HG03432 (cell line): ENCODE measurements at regions not wholly inside any gene's neighbourhood (a gene's known extent, or its start where the extent isn't known, plus 50 kb on each side); places are given as distances from the start of the nearest gene placed in this dataset.
"Not testable (repeated sequence)": the region's sequence is repeated elsewhere in the genome, so short reads cannot be mapped to it uniquely, and the experiment has no call there.

Experiments
- ATAC-seq: cut with Tn5 transposase; IDR thresholded peaks from one replicate; pipeline ENCODE4 v1.9.1; 2021; ENCODE audit warnings: mild to moderate bottlenecking, moderate library complexity; ENCODE audit not compliant: unreplicated experiment

DNA sequence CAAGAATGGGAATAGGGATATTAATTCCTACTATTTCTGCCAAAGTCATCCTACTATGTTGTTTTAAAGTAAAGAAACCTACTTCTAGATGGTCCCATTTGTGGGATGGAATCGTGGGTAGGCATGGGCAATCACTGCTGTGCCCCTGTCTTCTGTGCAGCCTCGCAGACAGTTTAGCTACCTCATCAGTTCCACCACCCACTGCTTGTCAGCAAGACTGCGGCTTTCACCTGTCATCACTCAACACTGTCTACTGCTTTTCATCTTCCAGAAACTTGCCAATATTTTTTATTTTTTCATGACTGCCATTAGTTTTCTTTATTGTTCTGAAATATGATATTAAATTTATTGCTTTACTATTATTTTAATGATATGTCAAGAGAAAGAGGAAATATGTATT, 368.1 kb upstream of the KYNU start:
- no peak for ATAC-seq

DNA sequence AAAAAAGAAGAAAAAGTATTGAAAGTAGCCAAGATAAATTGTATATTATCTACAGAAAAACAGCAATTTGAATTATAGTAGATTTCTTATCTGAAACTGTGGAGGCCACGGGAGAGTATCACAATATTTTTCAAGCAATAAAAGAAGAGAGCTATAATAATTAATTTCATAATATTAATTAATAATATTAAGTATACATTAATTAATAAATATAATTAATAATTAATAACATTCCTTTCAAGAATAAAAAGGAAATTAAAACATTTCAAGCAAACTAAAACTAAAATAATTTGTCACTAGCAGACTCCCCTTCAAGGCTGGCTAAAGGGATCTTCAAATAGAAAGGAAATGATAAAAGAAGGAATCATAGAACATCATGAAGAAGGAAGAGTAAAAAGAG, 372.7 kb upstream of the KYNU start:
- ATAC-seq: no peak

DNA sequence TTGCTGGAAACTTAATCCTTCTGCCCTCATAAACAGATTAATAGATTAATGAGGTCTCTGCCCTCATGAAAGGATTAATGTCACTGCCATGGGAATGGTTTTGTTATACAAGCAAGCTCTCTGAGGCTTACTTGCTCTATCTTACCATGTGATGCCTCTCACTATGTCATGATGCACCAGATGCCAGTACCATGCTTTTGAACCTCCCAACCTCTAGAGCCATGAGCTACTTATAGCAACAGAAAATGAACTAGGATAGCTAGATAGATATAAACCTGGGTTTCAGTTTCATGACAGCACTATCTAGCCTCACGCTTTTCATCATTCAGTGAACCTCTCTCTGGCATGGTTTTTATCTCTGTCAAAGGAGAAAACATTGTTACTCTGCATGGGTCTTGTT, 371.6 kb upstream of the LRP1B start:
- no peak for ATAC-seq

DNA sequence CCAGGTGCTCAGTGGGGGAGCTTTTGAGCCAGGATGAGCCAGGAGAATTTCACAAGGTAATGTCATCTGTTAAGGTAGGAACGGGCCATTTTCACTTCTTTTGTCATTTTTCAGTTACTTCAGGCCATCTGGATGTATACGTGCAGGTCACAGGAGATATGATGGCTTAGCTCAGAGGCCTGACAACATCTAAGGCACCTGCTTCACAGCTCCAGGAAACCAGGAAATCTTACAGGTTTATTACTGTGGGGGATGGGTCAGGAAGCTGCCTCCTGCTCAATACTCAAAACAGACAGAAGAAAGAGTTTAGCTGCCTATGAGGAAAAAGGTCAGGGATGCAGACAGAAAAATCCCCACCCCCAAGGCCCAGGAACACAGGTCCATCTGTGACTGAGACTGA, 364.3 kb upstream of the LRP1B start:
- ATAC-seq: no peak

DNA sequence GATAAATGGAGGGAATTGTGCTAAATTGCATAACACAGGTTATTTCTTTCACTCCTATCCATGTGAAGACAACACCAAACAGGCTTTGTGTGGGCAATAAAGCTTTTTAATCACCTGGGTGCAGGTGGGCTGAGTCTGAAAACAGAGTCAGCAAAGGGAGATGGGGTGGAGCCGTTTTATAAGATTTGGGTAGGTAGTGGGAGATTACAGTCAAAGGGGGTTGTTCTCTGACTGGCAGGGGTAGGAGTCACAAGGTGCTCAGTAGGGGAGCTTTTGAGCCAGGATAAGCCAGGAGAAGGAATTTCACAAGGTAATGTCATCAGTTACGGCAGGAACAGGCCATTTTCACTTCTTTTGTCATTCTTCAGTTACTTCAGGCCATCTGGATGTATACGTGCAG, 358.8 kb upstream of the LRP1B start:
- not testable (repeated sequence) for ATAC-seq

DNA sequence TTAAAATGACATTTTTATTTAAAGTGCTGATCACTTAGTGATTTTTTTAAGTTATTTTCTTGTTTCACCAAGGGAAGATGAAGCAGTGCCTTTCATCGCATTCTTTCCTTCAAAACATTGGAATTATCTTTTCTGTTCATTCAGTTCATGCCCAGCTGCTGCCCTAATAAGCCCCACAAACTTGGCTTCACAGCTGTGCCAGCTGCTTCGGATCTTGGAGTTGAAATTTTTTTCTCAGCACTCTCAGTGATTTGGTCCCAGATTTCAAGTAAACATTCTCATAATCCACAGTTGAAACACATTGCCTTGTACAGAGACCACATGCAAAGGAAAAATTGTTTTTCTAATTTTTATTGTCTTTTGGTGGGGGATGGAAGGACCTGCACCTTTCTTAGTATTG, 353.3 kb upstream of the LRP1B start:
- ATAC-seq: no peak

DNA sequence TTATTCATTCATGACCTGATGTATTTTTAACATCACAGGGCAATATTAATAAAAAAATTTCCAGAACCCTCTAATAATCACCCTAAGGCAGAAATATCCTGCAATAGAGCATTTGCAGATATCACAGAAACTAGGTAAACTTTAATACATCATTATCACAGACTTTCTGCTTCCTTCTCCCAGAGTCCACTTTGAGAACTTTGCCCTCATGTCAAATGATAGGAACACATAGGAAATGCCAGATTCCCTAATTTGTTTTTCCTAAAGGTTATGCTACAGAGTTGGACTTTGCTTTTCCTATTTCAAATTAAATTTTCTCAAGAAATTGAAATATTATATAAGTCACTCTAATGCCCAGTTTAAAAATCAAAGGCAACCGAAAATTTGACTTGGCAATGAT, 352.8 kb upstream of the LRP1B start:
- ATAC-seq: no peak

DNA sequence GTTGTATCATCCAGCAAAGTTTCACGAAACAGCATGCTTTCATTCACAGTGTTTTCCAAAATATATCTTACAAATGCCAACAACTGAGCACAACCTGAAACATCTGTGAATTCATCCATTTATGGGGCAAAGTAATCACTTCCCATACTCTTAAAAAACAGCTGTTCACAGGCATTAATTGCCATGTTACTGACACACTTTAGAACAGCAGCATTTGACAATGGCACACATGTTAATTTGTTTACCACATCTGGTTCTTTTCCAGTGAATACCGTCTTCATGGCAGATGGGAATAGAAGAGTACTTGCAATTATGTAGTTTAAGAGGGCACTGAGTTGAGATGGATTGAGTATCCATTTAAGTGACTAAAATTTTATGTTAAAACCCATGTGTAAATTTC, 347.4 kb upstream of the LRP1B start:
- ATAC-seq: no peak

DNA sequence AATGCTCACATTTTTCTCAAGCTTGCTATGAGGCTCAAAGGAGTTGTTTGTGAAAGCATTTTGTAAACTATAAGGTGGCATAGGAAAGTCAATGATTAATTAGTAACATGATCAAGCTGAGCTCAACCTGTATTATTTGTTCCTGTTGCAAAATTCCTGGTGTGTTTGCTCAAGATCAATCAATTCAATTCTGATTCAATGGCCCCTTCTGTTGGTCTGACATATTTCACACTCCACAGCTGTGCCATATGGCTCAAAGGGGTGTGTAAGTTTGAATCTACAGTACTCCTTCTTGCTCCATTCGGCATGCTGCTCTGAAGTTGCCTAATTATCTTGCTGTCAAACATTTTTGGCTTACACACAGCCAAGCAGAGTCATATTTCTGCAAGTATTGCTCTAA, 341.6 kb upstream of the LRP1B start:
- no peak for ATAC-seq

DNA sequence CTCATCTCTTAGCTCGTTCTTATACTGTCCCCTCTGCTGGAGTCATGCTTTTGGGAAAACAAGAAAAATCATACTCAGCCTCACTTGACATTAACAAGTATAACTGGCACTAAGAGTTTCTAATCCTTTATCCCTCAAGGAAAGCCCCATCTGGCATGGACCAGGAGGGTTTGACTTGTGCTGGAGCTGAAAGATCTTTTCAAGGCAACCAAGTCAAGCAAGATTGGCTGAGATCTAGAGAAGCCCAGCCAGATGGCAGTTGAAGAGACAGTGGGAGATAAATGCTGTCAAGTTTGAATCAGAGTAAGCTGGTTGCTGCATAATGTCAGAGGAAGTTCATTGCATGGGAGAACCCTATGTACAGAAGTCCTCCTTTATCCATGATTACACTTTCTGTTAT, 336.5 kb upstream of the LRP1B start:
- no peak for ATAC-seq

DNA sequence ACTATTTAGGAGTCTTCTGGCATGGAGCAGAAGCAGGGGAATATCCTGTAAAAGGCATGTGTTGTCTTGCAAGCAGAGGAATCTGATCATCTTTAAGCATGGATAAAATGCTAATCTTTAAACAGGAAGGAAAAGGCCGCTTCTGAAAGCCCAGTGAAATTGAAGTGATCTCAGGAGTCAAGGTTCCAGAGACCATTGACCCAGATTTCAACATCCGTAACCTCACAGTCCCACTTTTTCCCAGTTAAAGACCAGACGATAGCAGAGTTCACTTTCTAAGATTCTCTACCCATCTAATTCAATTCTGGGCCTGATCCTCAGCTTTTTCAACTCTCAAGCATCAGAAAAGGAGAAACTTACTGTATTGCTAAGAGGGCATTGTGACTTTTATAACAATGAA, 332.2 kb upstream of the LRP1B start:
- no peak for ATAC-seq

DNA sequence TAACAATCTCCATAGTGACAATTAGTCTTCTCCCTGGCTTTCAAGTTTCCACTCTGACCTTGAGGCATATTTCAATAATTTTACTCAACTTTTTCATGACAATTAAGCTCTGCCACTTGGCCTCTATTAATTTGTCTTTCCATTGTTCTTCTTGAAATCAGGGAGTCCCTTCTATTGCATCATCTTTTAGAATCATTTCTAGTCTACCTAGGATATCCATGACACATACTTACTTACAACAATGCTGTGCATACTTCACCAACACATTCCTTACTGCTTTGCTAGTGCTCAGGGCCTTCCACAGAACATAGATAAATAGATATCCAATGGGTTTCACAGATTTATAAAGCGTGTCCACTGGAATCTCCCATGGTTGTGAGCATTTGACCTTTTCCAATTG, 331.5 kb upstream of the LRP1B start:
- no peak for ATAC-seq

DNA sequence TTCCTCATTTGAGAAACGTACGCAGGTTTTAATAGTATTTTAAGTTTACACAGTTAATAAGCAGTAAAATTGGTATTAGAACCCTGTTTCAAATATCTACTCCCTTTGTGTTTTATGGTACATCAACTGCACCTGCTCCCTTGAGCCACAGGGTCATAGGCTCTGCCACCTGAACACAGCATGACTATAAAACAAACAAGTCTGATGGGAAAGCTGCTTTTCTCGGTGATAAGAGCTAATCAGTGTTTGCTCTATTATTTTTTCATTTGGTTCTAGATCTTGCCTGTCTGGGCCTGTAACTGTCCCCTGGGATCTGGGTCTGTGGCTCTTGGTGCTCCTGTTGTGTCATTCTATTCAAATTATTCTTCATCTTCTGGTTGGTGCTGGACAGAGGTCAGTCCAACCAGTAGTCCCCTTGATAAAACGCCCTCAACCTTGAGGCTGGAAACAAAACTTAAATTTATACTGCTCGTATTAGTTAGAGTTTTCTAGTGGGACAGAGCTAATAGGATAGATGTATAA, 314.8 kb upstream of the LRP1B start:
- ATAC-seq: no peak

DNA sequence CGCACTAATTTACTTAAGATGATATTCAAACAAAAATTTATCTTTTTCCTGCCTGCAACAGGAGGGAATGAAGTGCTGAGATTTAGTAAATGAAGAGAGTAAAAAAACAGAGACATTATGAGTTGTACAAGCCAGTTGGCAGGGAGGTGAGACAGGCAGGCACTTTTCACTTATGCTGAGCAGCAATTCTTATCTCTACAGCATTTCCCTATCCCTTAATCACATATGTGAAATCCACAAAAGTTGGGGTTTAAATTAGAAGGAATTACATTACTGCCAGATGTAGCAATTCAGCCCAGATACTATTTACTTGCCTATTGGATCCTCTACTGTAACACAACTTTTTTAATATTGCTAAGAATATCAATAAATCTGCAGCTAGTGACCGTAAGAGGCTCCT, 314.2 kb upstream of the LRP1B start:
- no peak for ATAC-seq

DNA sequence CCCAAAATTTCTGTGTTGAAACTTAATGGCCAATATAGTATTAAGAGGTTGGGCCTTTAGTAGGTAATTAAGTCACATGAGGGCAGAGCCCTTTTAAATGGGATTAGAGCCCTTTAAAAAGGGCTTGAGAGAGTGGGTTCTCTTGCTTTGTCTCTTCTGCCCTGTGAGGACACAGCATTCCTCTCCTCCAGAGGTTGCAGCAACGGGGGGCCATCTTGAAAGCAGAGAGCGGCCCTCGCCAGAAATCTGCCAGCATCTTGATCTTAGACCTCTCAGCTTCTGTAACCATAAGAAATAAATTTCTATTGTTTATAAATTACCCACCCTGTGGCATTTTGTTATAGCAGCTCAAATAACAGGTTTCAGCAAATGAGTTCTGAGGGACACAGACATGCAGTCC, 305.0 kb upstream of the LRP1B start:
- ATAC-seq: no peak

DNA sequence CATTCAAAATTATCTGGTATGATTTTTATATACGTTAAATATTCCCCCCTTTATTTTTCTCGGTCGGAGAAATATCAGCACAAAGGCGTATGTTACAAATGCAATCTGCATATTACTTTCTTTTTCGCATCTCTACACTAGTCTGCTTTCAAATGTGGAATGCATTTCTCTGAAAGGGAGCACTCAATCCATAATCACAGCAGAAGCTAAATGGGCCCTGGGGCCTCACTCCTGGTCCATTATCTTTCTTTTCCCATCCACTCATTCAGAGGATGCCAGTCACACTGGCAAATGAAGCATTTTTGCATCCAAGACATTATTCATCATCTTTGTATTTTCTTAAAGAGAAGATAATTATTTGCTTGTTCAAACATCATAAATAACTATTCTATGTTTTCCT, 295.2 kb upstream of the LRP1B start:
- no peak for ATAC-seq

DNA sequence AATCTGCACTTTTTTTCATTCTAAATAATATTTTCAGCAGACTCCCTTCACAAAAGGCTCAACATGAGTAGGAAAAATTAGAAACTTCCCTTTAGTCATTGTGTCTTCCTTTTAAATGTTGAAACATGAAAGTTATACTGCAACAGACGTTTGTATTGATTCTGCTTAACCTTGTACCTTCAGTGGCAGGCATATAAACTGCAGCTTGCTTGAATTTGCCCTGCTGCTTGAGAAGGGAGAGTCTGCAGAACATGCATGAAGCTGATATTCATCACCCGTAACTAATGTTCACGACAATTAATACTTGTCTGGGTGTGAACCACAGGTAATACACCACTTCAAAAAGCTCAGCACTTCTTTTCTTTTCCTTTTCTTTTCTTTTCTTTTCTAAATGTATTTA, 294.7 kb upstream of the LRP1B start:
- no peak for ATAC-seq

DNA sequence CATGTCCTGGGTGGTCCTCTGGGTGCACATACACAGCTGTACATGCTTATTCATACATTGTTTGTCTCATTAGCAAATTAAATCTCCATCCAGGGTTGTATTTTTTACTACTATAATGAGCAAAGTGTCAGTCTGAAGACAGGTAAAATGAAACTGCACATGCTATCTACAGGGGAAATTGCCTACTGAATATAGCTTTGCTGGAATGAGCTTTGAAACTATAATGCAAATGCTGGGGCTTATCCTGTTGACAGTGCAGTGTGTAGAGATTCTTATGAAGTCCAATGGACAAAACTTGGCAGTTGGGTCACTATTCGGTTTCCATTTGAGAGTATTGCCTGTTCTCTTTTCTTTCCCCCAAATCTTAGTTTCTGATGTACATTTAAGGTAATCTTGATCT, 292.8 kb upstream of the LRP1B start:
- no peak for ATAC-seq

DNA sequence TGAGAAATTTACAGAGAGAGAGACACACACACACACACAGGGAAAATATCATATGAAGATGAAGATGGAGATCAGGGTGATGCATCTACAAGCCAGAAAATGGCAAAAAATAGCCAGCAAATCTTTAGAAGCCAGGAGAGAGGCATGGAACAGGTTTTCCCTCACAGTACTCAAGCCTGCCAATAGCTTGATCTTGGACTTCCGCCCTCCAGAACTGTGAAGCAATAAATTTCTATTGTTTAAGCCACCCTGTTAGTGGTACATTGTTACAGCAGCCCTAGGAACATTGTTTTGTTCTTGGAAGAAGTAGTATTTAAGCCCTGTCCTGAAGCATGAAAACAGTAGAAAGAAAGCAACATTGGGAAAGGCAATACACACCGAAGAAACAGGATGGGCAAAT, 292.0 kb upstream of the LRP1B start:
- ATAC-seq: no peak

DNA sequence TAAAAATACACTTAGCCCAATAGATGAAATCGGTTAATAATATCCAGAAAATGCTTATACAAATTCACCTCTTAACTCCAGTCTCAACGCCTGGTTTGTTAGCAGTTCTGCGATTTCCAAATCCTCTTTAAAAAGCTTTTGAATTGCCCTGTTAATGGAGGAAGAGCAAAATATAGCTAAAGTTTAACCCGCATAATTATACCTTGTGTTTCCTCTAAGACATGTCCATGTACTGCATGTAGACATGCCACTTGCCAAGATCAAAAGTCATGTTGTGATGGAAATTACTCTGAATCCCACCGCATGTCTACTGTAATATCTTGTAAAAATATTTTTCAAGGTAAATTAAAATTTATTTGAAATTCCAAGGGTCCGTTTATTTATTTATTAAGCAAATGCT, 291.2 kb upstream of the LRP1B start:
- ATAC-seq: no peak

DNA sequence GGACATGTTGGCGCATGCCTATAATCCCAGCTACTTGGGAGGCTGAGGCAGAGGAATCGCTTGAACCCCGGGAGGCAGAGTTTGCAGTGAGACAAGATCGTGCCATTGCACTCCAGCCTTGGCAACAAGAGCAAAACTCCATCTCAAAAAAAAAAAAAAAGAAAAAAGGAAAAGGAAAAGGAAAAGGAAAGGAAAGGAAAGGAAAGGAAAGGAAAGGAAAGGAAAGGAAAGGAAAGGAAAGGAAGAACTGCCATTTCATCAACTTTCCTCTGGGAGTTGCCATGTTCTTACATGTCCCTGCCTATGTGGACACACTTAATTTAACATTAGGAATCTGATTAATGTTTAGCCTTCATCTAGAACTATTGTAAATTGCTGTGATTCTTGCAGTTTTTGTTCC, 287.9 kb upstream of the LRP1B start:
- ATAC-seq: not testable (repeated sequence)

DNA sequence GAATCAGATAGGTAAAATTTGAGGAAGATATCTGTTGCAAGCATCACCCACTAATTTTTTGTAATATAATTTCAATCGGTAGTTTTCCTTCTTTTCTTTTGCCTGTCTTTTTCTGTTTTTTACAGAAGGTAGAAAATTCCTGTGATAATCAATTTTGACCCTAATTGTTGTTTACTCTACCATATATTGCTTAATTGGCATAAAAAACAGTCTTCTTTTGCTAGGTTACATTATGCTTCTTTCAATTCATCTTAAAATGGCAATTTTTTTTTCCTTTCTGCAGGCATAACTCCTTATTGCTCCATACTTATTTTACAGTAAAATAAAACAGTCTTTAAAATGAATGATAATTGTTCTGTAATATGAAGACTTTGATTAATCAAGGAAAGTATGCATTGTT, 286.2 kb upstream of the LRP1B start:
- ATAC-seq: no peak

DNA sequence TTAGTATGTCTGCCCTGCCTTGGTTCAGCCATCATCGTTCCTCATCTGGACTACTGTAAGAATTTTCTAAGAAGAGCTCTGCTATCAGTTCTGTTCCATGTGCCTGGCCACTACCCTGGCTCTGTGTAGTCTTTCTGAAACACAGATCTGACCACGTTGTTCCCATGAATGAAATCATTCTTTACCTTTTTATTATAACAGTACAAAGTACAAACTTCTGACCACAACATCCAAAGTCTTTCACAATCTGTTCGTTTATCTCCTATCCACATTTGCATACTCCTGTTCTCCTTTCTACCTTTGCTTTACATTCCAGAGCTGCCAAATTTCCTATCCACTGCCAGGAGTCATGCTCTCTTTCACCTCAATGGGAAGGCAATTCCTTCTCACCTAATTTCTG, 284.6 kb upstream of the LRP1B start:
- no peak for ATAC-seq

DNA sequence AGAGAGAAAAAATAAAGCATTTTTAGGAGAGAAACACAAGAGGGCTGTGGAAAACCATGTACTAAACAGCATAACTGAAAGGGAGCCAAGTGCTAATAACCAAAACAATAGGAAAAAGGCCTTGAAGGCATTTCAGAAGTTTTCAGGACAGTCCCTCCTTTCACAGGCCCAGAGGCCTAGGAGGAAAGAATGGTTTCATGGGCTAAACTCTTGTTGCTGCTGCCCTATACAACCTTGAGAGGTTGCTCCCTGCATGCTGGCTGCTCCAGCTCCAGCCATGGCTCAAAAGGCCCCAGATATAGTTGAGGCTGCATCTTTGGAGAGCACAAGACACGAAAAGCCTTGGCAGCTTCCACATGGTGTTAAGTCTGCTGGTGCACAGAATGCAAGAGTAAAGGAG, 267.4 kb upstream of the LRP1B start:
- no peak for ATAC-seq
